Body of pancreas (tissue), 4 donors: ENCODE measurements at regions not wholly inside any gene's neighbourhood (a gene's known extent, or its start where the extent isn't known, plus 50 kb on each side); places are given as distances from the start of the nearest gene placed in this dataset.

ENCODE experiments used
- POLR2A ChIP-seq, 3 donors: fragments of 450-650 bp; IDR thresholded peaks; one replicate each; pipeline ENCODE4 v1.6.1; 2016; ENCODE audit warnings: antibody characterized with exemption in 3 of 3, mild to moderate bottlenecking in 2 of 3
- TF ChIP-seq, protein P1 (sequence below), 7 experiments: fragments of 450-650 bp in 4 of 7; fragments of 200-600 bp in 3 of 7; sonication (generic) in 3 of 7; IDR thresholded peaks; one replicate each; pipeline ENCODE4 v1.5.1; 2016 to 2019; ENCODE audit warnings: antibody characterized with exemption in 7 of 7

DNA sequence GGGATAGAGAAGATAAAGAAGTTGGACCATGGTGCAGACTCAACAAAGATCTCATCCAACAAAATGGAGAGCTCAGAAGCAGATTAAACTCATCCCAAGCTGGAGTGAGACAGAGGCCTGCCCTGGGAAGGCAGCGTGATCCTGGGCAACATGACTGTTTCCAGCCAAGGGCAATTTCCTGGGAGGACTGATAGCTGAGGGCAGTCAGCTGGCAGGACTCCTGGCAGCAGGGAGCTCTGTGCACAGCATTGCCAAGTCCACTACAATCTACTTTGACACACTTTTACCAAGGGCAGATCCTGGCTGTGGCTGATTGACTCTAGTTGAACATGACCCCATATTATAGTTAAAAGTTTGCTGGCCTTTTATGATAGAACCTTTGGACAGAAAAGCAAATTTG lies 357.3 kb upstream of the RASGEF1B start:
- no peak for TF ChIP-seq POLR2A (IDR thresholded peaks at IDR 0.05)
- TF ChIP-seq, protein P1, sequence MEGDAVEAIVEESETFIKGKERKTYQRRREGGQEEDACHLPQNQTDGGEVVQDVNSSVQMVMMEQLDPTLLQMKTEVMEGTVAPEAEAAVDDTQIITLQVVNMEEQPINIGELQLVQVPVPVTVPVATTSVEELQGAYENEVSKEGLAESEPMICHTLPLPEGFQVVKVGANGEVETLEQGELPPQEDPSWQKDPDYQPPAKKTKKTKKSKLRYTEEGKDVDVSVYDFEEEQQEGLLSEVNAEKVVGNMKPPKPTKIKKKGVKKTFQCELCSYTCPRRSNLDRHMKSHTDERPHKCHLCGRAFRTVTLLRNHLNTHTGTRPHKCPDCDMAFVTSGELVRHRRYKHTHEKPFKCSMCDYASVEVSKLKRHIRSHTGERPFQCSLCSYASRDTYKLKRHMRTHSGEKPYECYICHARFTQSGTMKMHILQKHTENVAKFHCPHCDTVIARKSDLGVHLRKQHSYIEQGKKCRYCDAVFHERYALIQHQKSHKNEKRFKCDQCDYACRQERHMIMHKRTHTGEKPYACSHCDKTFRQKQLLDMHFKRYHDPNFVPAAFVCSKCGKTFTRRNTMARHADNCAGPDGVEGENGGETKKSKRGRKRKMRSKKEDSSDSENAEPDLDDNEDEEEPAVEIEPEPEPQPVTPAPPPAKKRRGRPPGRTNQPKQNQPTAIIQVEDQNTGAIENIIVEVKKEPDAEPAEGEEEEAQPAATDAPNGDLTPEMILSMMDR (IDR thresholded peaks at IDR 0.05): no peak
